AG08395 (cell line): ENCODE measurements at regions not wholly inside any gene's neighbourhood (a gene's known extent, or its start where the extent isn't known, plus 50 kb on each side); places are given as distances from the start of the nearest gene placed in this dataset.
"Not testable (repeated sequence)": the region's sequence is repeated elsewhere in the genome, so short reads cannot be mapped to it uniquely, and the experiment has no call there.

Source experiments
- DNase-seq: peaks from one replicate; pipeline ENCODE4 v3.0.0; 2012; ENCODE audit warnings: mixed read lengths, low spot score

- no peak for DNase-seq
These were observed 675.6 kb downstream of the RPL10L start for GRCh38 chr14:45976001-45976400.

- no peak for DNase-seq
These were observed 679.2 kb downstream of the RPL10L start for GRCh38 chr14:45972416-45972815.

GRCh38 chr14:45970621-45971020, 681.0 kb downstream of the RPL10L start:
- no peak for DNase-seq

- no peak for DNase-seq
These were observed 683.5 kb downstream of the RPL10L start for GRCh38 chr14:45968037-45968436.

- DNase-seq, result no peak
These were observed 696.5 kb upstream of the MIS18BP1 start for GRCh38 chr14:45949479-45949878.

GRCh38 chr14:45947830-45948229, 694.8 kb upstream of the MIS18BP1 start:
- DNase-seq, result no peak

- no peak for DNase-seq
These were observed 693.2 kb upstream of the MIS18BP1 start for GRCh38 chr14:45946251-45946650.

- DNase-seq, result no peak
These were observed 687.3 kb upstream of the MIS18BP1 start for GRCh38 chr14:45940318-45940717.

- DNase-seq, result no peak
These were observed 686.6 kb upstream of the MIS18BP1 start for GRCh38 chr14:45939572-45939971.

- DNase-seq, result not testable (repeated sequence)
These were observed 667.0 kb upstream of the MIS18BP1 start for GRCh38 chr14:45919995-45920394.

- no peak for DNase-seq
These were observed 663.4 kb upstream of the MIS18BP1 start for GRCh38 chr14:45916340-45916953.

GRCh38 chr14:45907782-45908181, 654.8 kb upstream of the MIS18BP1 start:
- DNase-seq, result no peak

GRCh38 chr14:45906257-45906656, 653.3 kb upstream of the MIS18BP1 start:
- DNase-seq, result no peak

GRCh38 chr14:45905672-45906071, 652.7 kb upstream of the MIS18BP1 start:
- DNase-seq, result no peak

GRCh38 chr14:45904314-45904713, 651.3 kb upstream of the MIS18BP1 start:
- DNase-seq, result no peak

GRCh38 chr14:45902241-45902640, 649.2 kb upstream of the MIS18BP1 start:
- no peak for DNase-seq

GRCh38 chr14:45897439-45897838, 644.4 kb upstream of the MIS18BP1 start:
- no peak for DNase-seq

GRCh38 chr14:45893127-45893526, 640.1 kb upstream of the MIS18BP1 start:
- DNase-seq, result no peak

- DNase-seq, result no peak
These were observed 638.5 kb upstream of the MIS18BP1 start for GRCh38 chr14:45891417-45892080.

- DNase-seq, result not testable (repeated sequence)
These were observed 635.8 kb upstream of the MIS18BP1 start for GRCh38 chr14:45888766-45889285.

- no peak for DNase-seq
These were observed 625.0 kb upstream of the MIS18BP1 start for GRCh38 chr14:45877981-45878380.

- no peak for DNase-seq
These were observed 615.9 kb upstream of the MIS18BP1 start for GRCh38 chr14:45868863-45869262.

GRCh38 chr14:45868377-45868776, 615.4 kb upstream of the MIS18BP1 start:
- no peak for DNase-seq
